SK-N-SH (cell line): ENCODE measurements at regions not wholly inside any gene's neighbourhood (a gene's known extent, or its start where the extent isn't known, plus 50 kb on each side); places are given as distances from the start of the nearest gene placed in this dataset.

ENCODE experiments used
- CTCF ChIA-PET: fragments of 300-600, 350-600 bp; formaldehyde crosslinking; extraction: SDS; loops from one replicate; lab custom pipeline; 2021; lab: Yijun Ruan, JAX
- POLR2A ChIA-PET: fragments of 350-600 bp; sonication (Branson Sonifier 250); formaldehyde crosslinking; extraction: SDS; loops from one replicate; lab custom pipeline; 2020; ENCODE audit warnings: antibody characterized with exemption, inconsistent platforms; lab: Yijun Ruan, JAX
- DNase-seq: peaks from one replicate; pipeline ENCODE4 v3.0.0; 2012
- H2AFZ ChIP-seq: fragments of 200-600 bp; sonication (generic); 2 replicates; pipeline ENCODE4 v1.8.1; 2016; ENCODE audit warnings: antibody characterized with exemption, mild to moderate bottlenecking, low read depth
- H3F3A ChIP-seq: fragments of 200-600 bp; sonication (generic); replicated peaks from 2 replicates; pipeline ENCODE3; 2016; ENCODE audit warnings: antibody characterized with exemption, mild to moderate bottlenecking; ENCODE audit not compliant: insufficient read depth
- H3K27ac ChIP-seq, 2 experiments: fragments of 200-500 bp in 1 of 2; fragments of 200-600 bp in 1 of 2; sonication (Bioruptor generic) in 1 of 2; sonication (generic), shearing (Covaris generic) in 1 of 2; 2 replicates each; pipeline versions ENCODE4 v1.5.1 to v1.6.1; 2014 to 2016; ENCODE audit warnings: low read depth in 2 of 2, inconsistent platforms in 1 of 2, low read length in 1 of 2, mild to moderate bottlenecking in 1 of 2, mixed read lengths in 1 of 2
- H3K27me3 ChIP-seq: fragments of 200-600 bp; sonication (generic), shearing (Covaris generic); 2 replicates; pipeline ENCODE4 v1.6.1; 2016; ENCODE audit warnings: mixed run types; ENCODE audit not compliant: insufficient read depth
- H3K36me3 ChIP-seq, 2 experiments: fragments of 200-500 bp in 1 of 2; fragments of 200-600 bp in 1 of 2; sonication (Bioruptor generic) in 1 of 2; sonication (generic) in 1 of 2; replicated peaks in 1 of 2; 2 replicates each; pipeline versions ENCODE3 to v1.5.1; 2014 to 2016; ENCODE audit warnings: low read length in 1 of 2, mild to moderate bottlenecking in 1 of 2; ENCODE audit not compliant: insufficient read depth in 2 of 2, control insufficient read depth in 1 of 2
- H3K4me1 ChIP-seq, 2 experiments: fragments of 200-500 bp in 1 of 2; fragments of 200-600 bp in 1 of 2; sonication (Bioruptor generic) in 1 of 2; sonication (generic), shearing (Covaris generic) in 1 of 2; 2 replicates each; pipeline versions ENCODE4 v1.5.1 to v1.6.1; 2014 to 2016; ENCODE audit warnings: low read depth in 1 of 2, low read length in 1 of 2, mixed run types in 1 of 2; ENCODE audit not compliant: insufficient read depth in 2 of 2, control insufficient read depth in 1 of 2
- H3K4me2 ChIP-seq: fragments of 200-600 bp; sonication (generic), shearing (Covaris generic); 2 replicates; pipeline ENCODE4 v1.6.1; 2017; ENCODE audit warnings: mixed run types
- H3K4me3 ChIP-seq, 2 experiments: fragments of 200-500 bp in 1 of 2; fragments of 200-600 bp in 1 of 2; sonication (Bioruptor generic) in 1 of 2; sonication (generic), shearing (Covaris generic) in 1 of 2; 2 replicates each; pipeline versions ENCODE4 v1.5.1 to v1.8.1; 2014 to 2016; ENCODE audit warnings: low read depth in 2 of 2, inconsistent platforms in 1 of 2, low read length in 1 of 2, mild to moderate bottlenecking in 1 of 2, mixed read lengths in 1 of 2, moderate library complexity in 1 of 2
- H3K79me2 ChIP-seq: fragments of 200-600 bp; sonication (generic); 2 replicates; pipeline ENCODE4 v1.8.1; 2017; ENCODE audit warnings: mild to moderate bottlenecking; ENCODE audit not compliant: insufficient read depth
- H3K9ac ChIP-seq: fragments of 200-600 bp; sonication (generic); 2 replicates; pipeline ENCODE4 v1.6.1; 2017; ENCODE audit warnings: mixed run types
- H3K9me2 ChIP-seq: fragments of 200-600 bp; sonication (generic); 2 replicates; pipeline ENCODE4 v1.6.1; 2017; ENCODE audit warnings: mixed run types
- H3K9me3 ChIP-seq: fragments of 200-600 bp; sonication (generic); 2 replicates; pipeline ENCODE4 v1.6.1; 2017; ENCODE audit warnings: mixed run types, mild to moderate bottlenecking, moderate library complexity
- H4K20me1 ChIP-seq: fragments of 200-600 bp; sonication (generic); 2 replicates; pipeline ENCODE4 v1.6.1; 2017; ENCODE audit warnings: mild to moderate bottlenecking, mixed run types; ENCODE audit not compliant: insufficient read depth
- CHD2 ChIP-seq: fragments of 150-350 bp; IDR thresholded peaks from 2 replicates; pipeline ENCODE4 v1.6.1; 2018; ENCODE audit warnings: low read length; ENCODE audit not compliant: partially characterized antibody
- ELF1 ChIP-seq: IDR thresholded peaks from 2 replicates; pipeline ENCODE4 v1.4.0; 2012
- EP300 ChIP-seq, 2 experiments: IDR thresholded peaks; 2 replicates each; pipeline versions ENCODE4 v1.4.0 to v1.6.1; 2012; ENCODE audit warnings: borderline replicate concordance in 1 of 2, low read depth in 1 of 2, low read length in 1 of 2
- EZH2phosphoT487 ChIP-seq: fragments of 200-600 bp; sonication (generic); IDR thresholded peaks from 2 replicates; pipeline ENCODE4 v1.6.1; 2017; ENCODE audit warnings: low read depth, mixed run types, mild to moderate bottlenecking, antibody characterized with exemption, moderate library complexity, borderline replicate concordance
- FOSL2 ChIP-seq: IDR thresholded peaks from 2 replicates; pipeline ENCODE4 v1.4.0; 2012; ENCODE audit warnings: low read depth, mild to moderate bottlenecking, moderate library complexity, borderline replicate concordance
- FOXJ3 ChIP-seq: sonication (generic); formaldehyde crosslinking; IDR thresholded peaks from 2 replicates; pipeline ENCODE4 v1.5.1; 2020; ENCODE audit warnings: mild to moderate bottlenecking, missing genetic modification reagents
- FOXM1 ChIP-seq: IDR thresholded peaks from 2 replicates; pipeline ENCODE4 v1.4.0; 2012; ENCODE audit warnings: low read depth, mild to moderate bottlenecking
- GABPA ChIP-seq: IDR thresholded peaks from 2 replicates; pipeline ENCODE4 v1.4.0; 2012; ENCODE audit warnings: low read depth, mild to moderate bottlenecking
- JUND ChIP-seq: IDR thresholded peaks from 2 replicates; pipeline ENCODE4 v1.4.0; 2012
- MAX ChIP-seq: IDR thresholded peaks from 2 replicates; pipeline ENCODE4 v1.4.0; 2012; ENCODE audit warnings: low read depth
- MXI1 ChIP-seq: IDR thresholded peaks from 2 replicates; pipeline ENCODE4 v1.6.1; 2012; ENCODE audit warnings: mild to moderate bottlenecking, low read depth, low read length, improper control_type of control experiment
- NRF1 ChIP-seq: IDR thresholded peaks from 2 replicates; pipeline ENCODE4 v1.6.1; 2012; ENCODE audit warnings: low read depth, mild to moderate bottlenecking, low read length
- PBX3 ChIP-seq: IDR thresholded peaks from 2 replicates; pipeline ENCODE4; 2012
- RCOR1 ChIP-seq: fragments of 150-350 bp; IDR thresholded peaks from 2 replicates; pipeline ENCODE4 v1.6.1; 2017; ENCODE audit warnings: antibody characterized with exemption, low read length
- REST ChIP-seq: IDR thresholded peaks from 2 replicates; pipeline ENCODE4 v1.6.1; 2012; ENCODE audit warnings: mild to moderate bottlenecking, low read depth, low read length, moderate library complexity
- RXRA ChIP-seq: IDR thresholded peaks from 2 replicates; pipeline ENCODE4 v1.4.0; 2012; ENCODE audit warnings: low read depth, mild to moderate bottlenecking, borderline replicate concordance
- SMC3 ChIP-seq: IDR thresholded peaks from 2 replicates; pipeline ENCODE4 v1.6.1; 2012; ENCODE audit warnings: low read depth, low read length, improper control_type of control experiment
- TAF1 ChIP-seq: IDR thresholded peaks from 2 replicates; pipeline ENCODE4 v1.6.1; 2012; ENCODE audit warnings: low read depth, mild to moderate bottlenecking, low read length, moderate library complexity, borderline replicate concordance
- TCF12 ChIP-seq: IDR thresholded peaks from 2 replicates; pipeline ENCODE4 v1.4.0; 2012
- WGBS: methylation state at CpG from one replicate; pipeline ENCODE4 v1.1.6; 2017; ENCODE audit warnings: low lambda C conversion rate; 5-methylcytosine and 5-hydroxymethylcytosine counted together

GRCh38 chr13:99063178-99063577, 85.3 kb upstream of the DOCK9 start (continued):
- no peak for TF ChIP-seq PBX3
- TF ChIP-seq SMC3 = no peak
- TF ChIP-seq MXI1 = no peak
- no peak for TF ChIP-seq TCF12

GRCh38 chr13:99063952-99064351, 86.1 kb upstream of the DOCK9 start:
- no peaks in the 10 kb centered on the region for H4K20me1 ChIP-seq
- ChIA-PET POLR2A (no interaction called here), CTCF (no interaction called here)
- no peak overlapping the region for H3K4me2 ChIP-seq
- H3K9me3 ChIP-seq = no peaks in the 10 kb centered on the region
- DNase-seq = no peak
- H3K36me3 ChIP-seq = no peaks in the 10 kb centered on the region
- H3K27me3 ChIP-seq = no peaks in the 10 kb centered on the region
- H3K4me1 ChIP-seq = peaks cover 5 to 8% of the 10 kb centered on the region in 2 experiments; a peak in 2 of 4 replicates
- H3K27ac ChIP-seq = no peak overlapping the region
- WGBS = 100% methylated on average over 1 of the region's 1 CpG
- no peak for TF ChIP-seq RCOR1
- TF ChIP-seq FOSL2 = peak; percentile 9; the same call in 1 of the 2 replicates
- H3K4me3 ChIP-seq = no peak overlapping the region
- no peak overlapping the region for H3K9ac ChIP-seq
- H3K9me2 ChIP-seq = no peaks in the 10 kb centered on the region
- no peak overlapping the region for H2AFZ ChIP-seq
- peaks cover 21% of the 10 kb centered on the region for H3F3A ChIP-seq
- H3K79me2 ChIP-seq = no peaks in the 10 kb centered on the region

- no peaks in the 10 kb centered on the region for H4K20me1 ChIP-seq
- ChIA-PET CTCF (no interaction called here), POLR2A (no interaction called here)
- H3F3A ChIP-seq = peaks cover 21% of the 10 kb centered on the region
- no peaks in the 10 kb centered on the region for H3K9me2 ChIP-seq
- H3K9me3 ChIP-seq = no peaks in the 10 kb centered on the region
- WGBS = 88% methylated on average over 5 of the region's 5 CpGs
- H3K9ac ChIP-seq = no peak overlapping the region
- no peak overlapping the region for H3K27ac ChIP-seq
- H3K4me1 ChIP-seq = peaks cover 5 to 8% of the 10 kb centered on the region in 2 experiments; a peak in 2 of 4 replicates
- no peak for DNase-seq
- H3K4me3 ChIP-seq = no peak overlapping the region
- no peak overlapping the region for H2AFZ ChIP-seq
- H3K36me3 ChIP-seq = no peaks in the 10 kb centered on the region
- H3K27me3 ChIP-seq = no peaks in the 10 kb centered on the region
- no peak overlapping the region for H3K4me2 ChIP-seq
- no peaks in the 10 kb centered on the region for H3K79me2 ChIP-seq
- TF ChIP-seq TCF12 (no peak), JUND (no peak), MXI1 (no peak), TAF1 (no peak), MAX (no peak), GABPA (no peak), CHD2 (no peak), PBX3 (no peak), REST (no peak), EZH2phosphoT487 (no peak), SMC3 (no peak), FOXJ3 (CRISPR knock-in tag) (no peak), FOSL2 (no peak), RXRA (no peak), EP300 (IDR thresholded peaks at IDR 0.05; ENCODE audit: borderline replicate concordance in 1 of 2, low read depth in 1 of 2, low read length in 1 of 2) (no peak), RCOR1 (no peak), NRF1 (no peak), FOXM1 (no peak), ELF1 (no peak)
Observed at GRCh38 chr13:99064624-99065234, 86.9 kb upstream of the DOCK9 start.
